ENCODE measurements at regions not wholly inside any gene's neighbourhood (a gene's known extent, or its start where the extent isn't known, plus 50 kb on each side); places are given as distances from the start of the nearest gene placed in this dataset.

- H3K27me3 Mint-ChIP-seq = peaks cover 3 to 14% of the 10 kb centered on the region in 2 donors
- H3K27ac Mint-ChIP-seq = no peak overlapping the region
- H3K4me1 Mint-ChIP-seq (ENCODE audit: low read depth in 2 of 2) = no peaks in the 10 kb centered on the region
- no peak overlapping the region for H3K4me3 Mint-ChIP-seq
- DNase-seq (ENCODE audit: low spot score) (no peak), ATAC-seq (no peak)
- H3K36me3 Mint-ChIP-seq = no peaks in the 10 kb centered on the region
- H3K9me3 Mint-ChIP-seq = no peaks in the 10 kb centered on the region
Measured at GRCh38 chr9:126160067-126160853, 166.4 kb upstream of the MVB12B start.

GRCh38 chr9:126160854-126161329 lies 165.7 kb upstream of the MVB12B start:
- H3K36me3 Mint-ChIP-seq = no peaks in the 10 kb centered on the region
- H3K4me3 Mint-ChIP-seq = no peak overlapping the region
- DNase-seq (ENCODE audit: low spot score) (no peak), ATAC-seq (no peak)
- no peaks in the 10 kb centered on the region for H3K4me1 Mint-ChIP-seq (ENCODE audit: low read depth in 2 of 2)
- no peak overlapping the region for H3K27ac Mint-ChIP-seq
- peaks cover 3 to 18% of the 10 kb centered on the region in 2 donors for H3K27me3 Mint-ChIP-seq
- no peaks in the 10 kb centered on the region for H3K9me3 Mint-ChIP-seq

GRCh38 chr9:126162611-126163381 lies 163.8 kb upstream of the MVB12B start:
- Mint-ChIP-seq H3K4me1 (ENCODE audit: low read depth in 2 of 2) (no peaks in the 10 kb centered on the region), H3K27ac (no peak overlapping the region), H3K27me3 (peaks cover 9 to 22% of the 10 kb centered on the region in 2 donors), H3K4me3 (no peak overlapping the region), H3K36me3 (no peaks in the 10 kb centered on the region), H3K9me3 (no peaks in the 10 kb centered on the region)
- ATAC-seq = no peak
- DNase-seq (ENCODE audit: low spot score) = no peak

GRCh38 chr9:126164796-126165525 lies 161.7 kb upstream of the MVB12B start:
- no peaks in the 10 kb centered on the region for H3K9me3 Mint-ChIP-seq
- ATAC-seq = no peak
- H3K4me3 Mint-ChIP-seq = no peak overlapping the region
- peaks cover 19 to 38% of the 10 kb centered on the region in 2 donors for H3K27me3 Mint-ChIP-seq
- no peaks in the 10 kb centered on the region for H3K36me3 Mint-ChIP-seq
- H3K4me1 Mint-ChIP-seq (ENCODE audit: low read depth in 2 of 2) = peaks cover 0 to 4% of the 10 kb centered on the region in 2 donors
- no peak for DNase-seq (ENCODE audit: low spot score)
- H3K27ac Mint-ChIP-seq = no peak overlapping the region

GRCh38 chr9:126165755-126166154 lies 160.9 kb upstream of the MVB12B start:
- peaks cover 0 to 5% of the 10 kb centered on the region in 2 donors for H3K4me1 Mint-ChIP-seq (ENCODE audit: low read depth in 2 of 2)
- no peak overlapping the region for H3K4me3 Mint-ChIP-seq
- H3K27ac Mint-ChIP-seq = no peak overlapping the region
- no peaks in the 10 kb centered on the region for H3K9me3 Mint-ChIP-seq
- no peaks in the 10 kb centered on the region for H3K36me3 Mint-ChIP-seq
- DNase-seq (ENCODE audit: low spot score) (no peak), ATAC-seq (no peak)
- H3K27me3 Mint-ChIP-seq = peaks cover 26 to 44% of the 10 kb centered on the region in 2 donors

GRCh38 chr9:126166291-126166690 lies 160.3 kb upstream of the MVB12B start:
- peaks cover 26 to 44% of the 10 kb centered on the region in 2 donors for H3K27me3 Mint-ChIP-seq
- ATAC-seq (no peak), DNase-seq (ENCODE audit: low spot score) (no peak)
- H3K36me3 Mint-ChIP-seq = no peaks in the 10 kb centered on the region
- no peak overlapping the region for H3K4me3 Mint-ChIP-seq
- H3K9me3 Mint-ChIP-seq = no peaks in the 10 kb centered on the region
- H3K27ac Mint-ChIP-seq = no peak overlapping the region
- peaks cover 0 to 5% of the 10 kb centered on the region in 2 donors for H3K4me1 Mint-ChIP-seq (ENCODE audit: low read depth in 2 of 2)

GRCh38 chr9:126166866-126167265 lies 159.8 kb upstream of the MVB12B start:
- ATAC-seq (no peak), DNase-seq (ENCODE audit: low spot score) (no peak)
- Mint-ChIP-seq H3K9me3 (no peaks in the 10 kb centered on the region), H3K4me3 (no peak overlapping the region), H3K27me3 (peaks cover 26 to 44% of the 10 kb centered on the region in 2 donors), H3K4me1 (ENCODE audit: low read depth in 2 of 2) (peaks cover 0 to 5% of the 10 kb centered on the region in 2 donors), H3K36me3 (no peaks in the 10 kb centered on the region), H3K27ac (no peak overlapping the region)

- Mint-ChIP-seq H3K4me3 (no peak overlapping the region), H3K4me1 (ENCODE audit: low read depth in 2 of 2) (peaks cover 0 to 5% of the 10 kb centered on the region in 2 donors), H3K36me3 (no peaks in the 10 kb centered on the region), H3K27me3 (peaks cover 29 to 54% of the 10 kb centered on the region in 2 donors), H3K27ac (no peak overlapping the region), H3K9me3 (no peaks in the 10 kb centered on the region)
- ATAC-seq = no peak
- no peak for DNase-seq (ENCODE audit: low spot score)
Measured at GRCh38 chr9:126169736-126170135, 156.9 kb upstream of the MVB12B start.

- H3K36me3 Mint-ChIP-seq = no peaks in the 10 kb centered on the region
- ATAC-seq (no peak), DNase-seq (ENCODE audit: low spot score) (no peak)
- no peak overlapping the region for H3K27ac Mint-ChIP-seq
- H3K4me3 Mint-ChIP-seq = no peak overlapping the region
- peaks cover 29 to 51% of the 10 kb centered on the region in 2 donors for H3K27me3 Mint-ChIP-seq
- peaks cover 0 to 5% of the 10 kb centered on the region in 2 donors for H3K4me1 Mint-ChIP-seq (ENCODE audit: low read depth in 2 of 2)
- H3K9me3 Mint-ChIP-seq = no peaks in the 10 kb centered on the region
Measured at GRCh38 chr9:126170286-126170823, 156.3 kb upstream of the MVB12B start.

- no peaks in the 10 kb centered on the region for H3K9me3 Mint-ChIP-seq
- no peak overlapping the region for H3K27ac Mint-ChIP-seq
- H3K4me3 Mint-ChIP-seq = no peak overlapping the region
- peaks cover 0 to 5% of the 10 kb centered on the region in 2 donors for H3K4me1 Mint-ChIP-seq (ENCODE audit: low read depth in 2 of 2)
- DNase-seq (ENCODE audit: low spot score) = no peak
- ATAC-seq = no peak
- peaks cover 29 to 47% of the 10 kb centered on the region in 2 donors for H3K27me3 Mint-ChIP-seq
- no peaks in the 10 kb centered on the region for H3K36me3 Mint-ChIP-seq
Measured at GRCh38 chr9:126171641-126172040, 155.0 kb upstream of the MVB12B start.

- no peak overlapping the region for H3K27ac Mint-ChIP-seq
- H3K4me3 Mint-ChIP-seq = no peak overlapping the region
- no peaks in the 10 kb centered on the region for H3K36me3 Mint-ChIP-seq
- peaks cover 0 to 5% of the 10 kb centered on the region in 2 donors for H3K4me1 Mint-ChIP-seq (ENCODE audit: low read depth in 2 of 2)
- no peaks in the 10 kb centered on the region for H3K9me3 Mint-ChIP-seq
- DNase-seq (ENCODE audit: low spot score) = no peak
- H3K27me3 Mint-ChIP-seq = peaks cover 28 to 42% of the 10 kb centered on the region in 2 donors
- ATAC-seq = peak; percentile 27 to 43
Measured at GRCh38 chr9:126173401-126173800, 153.2 kb upstream of the MVB12B start.

- ATAC-seq = peak; percentile 9 to 55
- DNase-seq (ENCODE audit: low spot score) = no peak
- Mint-ChIP-seq H3K36me3 (no peaks in the 10 kb centered on the region), H3K27ac (no peak overlapping the region), H3K9me3 (no peaks in the 10 kb centered on the region), H3K4me1 (ENCODE audit: low read depth in 2 of 2) (peaks cover 0 to 5% of the 10 kb centered on the region in 2 donors), H3K27me3 (peaks cover 31 to 44% of the 10 kb centered on the region in 2 donors), H3K4me3 (no peak overlapping the region)
Measured at GRCh38 chr9:126173929-126174328, 152.7 kb upstream of the MVB12B start.

- DNase-seq (ENCODE audit: low spot score) (no peak), ATAC-seq (no peak)
- peaks cover 16% of the 10 kb centered on the region for H3K36me3 Mint-ChIP-seq
- peaks cover 4% of the 10 kb centered on the region for H3K9me3 Mint-ChIP-seq
- H3K27me3 Mint-ChIP-seq = peaks cover 43 to 69% of the 10 kb centered on the region in 2 donors
- H3K27ac Mint-ChIP-seq = no peak overlapping the region
- no peak overlapping the region for H3K4me3 Mint-ChIP-seq
- no peaks in the 10 kb centered on the region for H3K4me1 Mint-ChIP-seq (ENCODE audit: low read depth in 2 of 2)
Measured at GRCh38 chr9:126183266-126183665, 143.4 kb upstream of the MVB12B start.

All from natural killer cell treated with Interleukin-12 subunit alpha and Interleukin-12 subunit beta and Interleukin-15 and Interleukin-18, amount 100 ng/mL, for 72 hours (primary cell).